HEK293 (cell line): ENCODE measurements at regions not wholly inside any gene's neighbourhood (a gene's known extent, or its start where the extent isn't known, plus 50 kb on each side); places are given as distances from the start of the nearest gene placed in this dataset.
"Not testable (repeated sequence)": the region's sequence is repeated elsewhere in the genome, so short reads cannot be mapped to it uniquely, and the experiment has no call there.

Experiments
- ZEB2 ChIP-seq: fragments of 450-650 bp; formaldehyde crosslinking; IDR thresholded peaks from 2 replicates; pipeline ENCODE4 v1.5.1; 2016; ENCODE audit warnings: missing biosample characterization, missing genetic modification characterization
- ZNF24 ChIP-seq: fragments of 450-650 bp; formaldehyde crosslinking; IDR thresholded peaks from 2 replicates; pipeline ENCODE4 v1.5.1; 2016; ENCODE audit warnings: missing biosample characterization, missing genetic modification characterization
- ZNF792 ChIP-seq: fragments of 450-650 bp; formaldehyde crosslinking; IDR thresholded peaks from 2 replicates; pipeline ENCODE4 v1.5.1; 2016; ENCODE audit warnings: missing biosample characterization, missing genetic modification characterization
- ZNF843 ChIP-seq: fragments of 450-650 bp; formaldehyde crosslinking; IDR thresholded peaks from 2 replicates; pipeline ENCODE4 v1.5.1; 2016; ENCODE audit warnings: missing biosample characterization, missing genetic modification characterization
- TF ChIP-seq, protein P1 (sequence below): fragments of 450-650 bp; formaldehyde crosslinking; IDR thresholded peaks from 2 replicates; pipeline ENCODE4 v1.5.1; 2016; ENCODE audit warnings: missing biosample characterization, missing genetic modification characterization

DNA sequence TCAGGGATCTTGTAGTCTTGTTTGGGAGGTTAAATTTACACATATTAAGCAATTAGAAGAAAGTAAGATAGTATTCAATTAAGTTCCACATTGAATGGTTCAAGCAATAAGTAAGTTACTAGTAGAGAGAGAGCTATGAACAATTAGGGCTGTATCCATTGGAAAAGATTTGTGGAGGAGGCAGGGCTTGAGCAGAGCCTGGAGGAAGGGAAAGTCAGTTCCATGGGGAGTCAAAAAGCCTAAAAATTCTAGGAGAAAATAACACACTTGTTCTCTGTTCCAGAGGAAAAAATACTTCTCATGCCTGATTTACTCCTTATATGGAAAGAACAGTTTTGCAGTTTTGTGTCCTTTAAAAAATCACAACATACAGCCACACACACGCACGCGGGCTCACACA lies 730.0 kb downstream of the PRIM2 start:
- TF ChIP-seq, protein P1, sequence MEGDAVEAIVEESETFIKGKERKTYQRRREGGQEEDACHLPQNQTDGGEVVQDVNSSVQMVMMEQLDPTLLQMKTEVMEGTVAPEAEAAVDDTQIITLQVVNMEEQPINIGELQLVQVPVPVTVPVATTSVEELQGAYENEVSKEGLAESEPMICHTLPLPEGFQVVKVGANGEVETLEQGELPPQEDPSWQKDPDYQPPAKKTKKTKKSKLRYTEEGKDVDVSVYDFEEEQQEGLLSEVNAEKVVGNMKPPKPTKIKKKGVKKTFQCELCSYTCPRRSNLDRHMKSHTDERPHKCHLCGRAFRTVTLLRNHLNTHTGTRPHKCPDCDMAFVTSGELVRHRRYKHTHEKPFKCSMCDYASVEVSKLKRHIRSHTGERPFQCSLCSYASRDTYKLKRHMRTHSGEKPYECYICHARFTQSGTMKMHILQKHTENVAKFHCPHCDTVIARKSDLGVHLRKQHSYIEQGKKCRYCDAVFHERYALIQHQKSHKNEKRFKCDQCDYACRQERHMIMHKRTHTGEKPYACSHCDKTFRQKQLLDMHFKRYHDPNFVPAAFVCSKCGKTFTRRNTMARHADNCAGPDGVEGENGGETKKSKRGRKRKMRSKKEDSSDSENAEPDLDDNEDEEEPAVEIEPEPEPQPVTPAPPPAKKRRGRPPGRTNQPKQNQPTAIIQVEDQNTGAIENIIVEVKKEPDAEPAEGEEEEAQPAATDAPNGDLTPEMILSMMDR (tag by site-specific recombination) = not testable (repeated sequence)
- TF ChIP-seq ZNF792, ZNF843, ZEB2, ZNF24 (tag by site-specific recombination): not testable (repeated sequence)
